HFFc6 (cell line): ENCODE measurements at regions not wholly inside any gene's neighbourhood (a gene's known extent, or its start where the extent isn't known, plus 50 kb on each side); places are given as distances from the start of the nearest gene placed in this dataset.

Experiments used
- DNase-seq: peaks from one replicate; pipeline ENCODE4 v3.0.0-alpha.2; 2018
- H3K27ac Mint-ChIP-seq: 2 replicates; pipeline ENCODE4 v1.8.0; 2020; ENCODE audit warnings: mild to moderate bottlenecking, mixed read lengths
- H3K27me3 Mint-ChIP-seq: 2 replicates; pipeline ENCODE4 v1.8.0; 2021; ENCODE audit warnings: mild to moderate bottlenecking, moderate library complexity, mixed read lengths; ENCODE audit not compliant: insufficient read depth
- H3K36me3 Mint-ChIP-seq: 2 replicates; pipeline ENCODE4 v1.8.0; 2021; ENCODE audit warnings: low read depth, mixed read lengths
- H3K4me1 Mint-ChIP-seq: 2 replicates; pipeline ENCODE4 v1.8.0; 2020; ENCODE audit warnings: low read depth, mixed read lengths
- H3K4me3 Mint-ChIP-seq: 2 replicates; pipeline ENCODE4 v1.8.0; 2020; ENCODE audit warnings: mild to moderate bottlenecking, moderate library complexity, mixed read lengths
- H3K9me3 Mint-ChIP-seq: 2 replicates; pipeline ENCODE4 v1.8.0; 2020; ENCODE audit warnings: mild to moderate bottlenecking, mixed read lengths
- CTCF ChIP-seq: fragments of 200-600 bp; sonication (generic); IDR thresholded peaks from 2 replicates; pipeline ENCODE4 v1.5.0; 2021; ENCODE audit warnings: antibody characterized with exemption, mild to moderate bottlenecking

GRCh38 chr17:6243186-6243585 is 173.0 kb downstream of the WSCD1 start:
- no peak for DNase-seq
- Mint-ChIP-seq H3K27me3 (peaks cover 25% of the 10 kb centered on the region), H3K36me3 (no peaks in the 10 kb centered on the region), H3K9me3 (no peaks in the 10 kb centered on the region), H3K27ac (no peak overlapping the region), H3K4me1 (no peaks in the 10 kb centered on the region), H3K4me3 (no peak overlapping the region)
- no peak for TF ChIP-seq CTCF

GRCh38 chr17:6241996-6242395 is 171.8 kb downstream of the WSCD1 start:
- H3K4me3 Mint-ChIP-seq: no peak overlapping the region
- H3K27ac Mint-ChIP-seq: no peak overlapping the region
- no peaks in the 10 kb centered on the region for H3K4me1 Mint-ChIP-seq
- peaks cover 25% of the 10 kb centered on the region for H3K27me3 Mint-ChIP-seq
- no peaks in the 10 kb centered on the region for H3K9me3 Mint-ChIP-seq
- no peak for TF ChIP-seq CTCF
- H3K36me3 Mint-ChIP-seq: no peaks in the 10 kb centered on the region
- no peak for DNase-seq

DNA sequence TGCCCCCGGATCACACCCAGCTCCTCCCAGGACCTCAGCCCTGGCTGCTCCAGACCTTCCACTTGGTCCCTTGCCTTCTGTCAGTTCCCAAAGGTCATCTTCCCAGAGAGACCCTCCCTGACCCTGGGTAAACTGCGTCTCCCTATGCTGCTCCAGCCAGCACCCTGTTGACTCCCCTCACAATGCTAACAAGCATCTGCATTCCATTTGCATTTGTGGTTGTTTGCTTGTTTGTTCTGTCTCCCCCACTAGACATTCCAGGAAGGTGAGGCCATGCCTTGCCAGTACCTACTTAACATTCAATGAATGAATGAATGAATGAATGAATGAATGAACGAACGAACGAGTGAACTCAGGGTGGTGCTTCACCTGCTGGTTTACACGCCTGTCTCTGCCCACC is 171.2 kb downstream of the WSCD1 start:
- H3K36me3 Mint-ChIP-seq: no peaks in the 10 kb centered on the region
- no peak for DNase-seq
- H3K4me3 Mint-ChIP-seq: no peak overlapping the region
- H3K27me3 Mint-ChIP-seq: peaks cover 31% of the 10 kb centered on the region
- TF ChIP-seq CTCF: no peak
- no peaks in the 10 kb centered on the region for H3K9me3 Mint-ChIP-seq
- no peak overlapping the region for H3K27ac Mint-ChIP-seq
- H3K4me1 Mint-ChIP-seq: no peaks in the 10 kb centered on the region

- H3K27ac Mint-ChIP-seq: no peak overlapping the region
- H3K36me3 Mint-ChIP-seq: no peaks in the 10 kb centered on the region
- no peak for DNase-seq
- H3K4me1 Mint-ChIP-seq: no peaks in the 10 kb centered on the region
- no peaks in the 10 kb centered on the region for H3K9me3 Mint-ChIP-seq
- H3K27me3 Mint-ChIP-seq: peaks cover 31% of the 10 kb centered on the region
- H3K4me3 Mint-ChIP-seq: no peak overlapping the region
- TF ChIP-seq CTCF: no peak
Measured at GRCh38 chr17:6240601-6241000, 170.4 kb downstream of the WSCD1 start.

DNA sequence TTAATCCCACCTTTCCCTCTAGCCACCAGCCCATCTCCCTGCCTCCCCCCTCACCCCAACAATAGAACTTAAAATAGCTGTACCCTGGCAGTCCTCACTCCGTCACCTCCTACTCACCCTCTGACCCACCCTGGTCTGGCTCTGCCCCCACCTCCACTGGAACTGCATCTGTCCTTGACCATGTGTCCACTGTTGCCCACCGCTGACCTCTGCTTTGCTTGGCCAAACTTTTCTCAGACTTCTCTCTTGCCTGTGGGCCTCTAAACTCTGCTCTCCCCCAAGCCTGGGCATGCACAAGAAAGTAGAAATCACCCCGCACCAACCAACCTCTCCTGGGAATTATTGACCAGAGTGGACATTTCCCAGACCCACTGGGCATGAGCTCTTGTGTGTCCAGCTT is 169.8 kb downstream of the WSCD1 start:
- DNase-seq: no peak
- Mint-ChIP-seq H3K9me3 (no peaks in the 10 kb centered on the region), H3K27me3 (peaks cover 28% of the 10 kb centered on the region), H3K4me1 (no peaks in the 10 kb centered on the region), H3K27ac (no peak overlapping the region), H3K4me3 (no peak overlapping the region), H3K36me3 (no peaks in the 10 kb centered on the region)
- TF ChIP-seq CTCF: no peak

- no peak overlapping the region for H3K4me3 Mint-ChIP-seq
Measured at GRCh38 chr17:6239241-6239798, 169.1 kb downstream of the WSCD1 start.

More at GRCh38 chr17:6239241-6239798, 169.1 kb downstream of the WSCD1 start:
- Mint-ChIP-seq H3K27ac (no peak overlapping the region), H3K36me3 (no peaks in the 10 kb centered on the region), H3K9me3 (no peaks in the 10 kb centered on the region), H3K27me3 (peaks cover 30% of the 10 kb centered on the region), H3K4me1 (no peaks in the 10 kb centered on the region)
- no peak for DNase-seq
- TF ChIP-seq CTCF: no peak
